Activated CD8-positive, alpha-beta T cell treated with anti-CD3 and anti-CD28 coated beads for 36 hours (primary cell): ENCODE measurements at regions not wholly inside any gene's neighbourhood (a gene's known extent, or its start where the extent isn't known, plus 50 kb on each side); places are given as distances from the start of the nearest gene placed in this dataset.

Experiments used
- ATAC-seq: fragments of 200-7000 bp; cut with Tn5 transposase; one replicate; pipeline ENCODE4 v1.10.0; 2021; ENCODE audit warnings: mild to moderate bottlenecking, moderate library complexity
- CTCF ChIA-PET: fragments of 350-600 bp; sonication (Branson Sonifier 250); formaldehyde crosslinking; loops from one replicate; lab custom pipeline; 2021; ENCODE audit warnings: antibody characterized with exemption; lab: Charles Lee
- POLR2A ChIA-PET: fragments of 350-600 bp; sonication (Branson Sonifier 250); formaldehyde crosslinking; loops from one replicate; lab custom pipeline; 2021; ENCODE audit warnings: antibody characterized with exemption; lab: Charles Lee
- DNase-seq: peaks from one replicate; pipeline ENCODE4 v3.0.0-alpha.2; 2020
- H3K27ac Mint-ChIP-seq: one replicate; pipeline ENCODE4 v1.8.0; 2021; ENCODE audit warnings: mild to moderate bottlenecking, mixed read lengths
- H3K27me3 Mint-ChIP-seq: one replicate; pipeline ENCODE4 v1.8.0; 2021; ENCODE audit warnings: mixed read lengths
- H3K36me3 Mint-ChIP-seq: one replicate; pipeline ENCODE4 v1.8.0; 2021; ENCODE audit warnings: low read depth, mixed read lengths
- H3K4me1 Mint-ChIP-seq: one replicate; pipeline ENCODE4 v1.8.0; 2021; ENCODE audit warnings: low read depth, mixed read lengths
- H3K4me3 Mint-ChIP-seq: one replicate; pipeline ENCODE4 v1.8.0; 2021; ENCODE audit warnings: mild to moderate bottlenecking, moderate library complexity, mixed read lengths
- H3K9me3 Mint-ChIP-seq: one replicate; pipeline ENCODE4 v1.8.0; 2021; ENCODE audit warnings: mixed read lengths
- intact Hi-C: fragments of 100-400 bp; cut with micrococcal nuclease; formaldehyde crosslinking; loops from one replicate; pipeline ENCODE4 v1.10.0; 2022
- TF ChIP-seq, protein P1 (sequence below): fragments of 200-600 bp; IDR thresholded peaks from one replicate; pipeline ENCODE4 v1.8.0; 2022; ENCODE audit warnings: antibody characterized with exemption, mild to moderate bottlenecking

DNA sequence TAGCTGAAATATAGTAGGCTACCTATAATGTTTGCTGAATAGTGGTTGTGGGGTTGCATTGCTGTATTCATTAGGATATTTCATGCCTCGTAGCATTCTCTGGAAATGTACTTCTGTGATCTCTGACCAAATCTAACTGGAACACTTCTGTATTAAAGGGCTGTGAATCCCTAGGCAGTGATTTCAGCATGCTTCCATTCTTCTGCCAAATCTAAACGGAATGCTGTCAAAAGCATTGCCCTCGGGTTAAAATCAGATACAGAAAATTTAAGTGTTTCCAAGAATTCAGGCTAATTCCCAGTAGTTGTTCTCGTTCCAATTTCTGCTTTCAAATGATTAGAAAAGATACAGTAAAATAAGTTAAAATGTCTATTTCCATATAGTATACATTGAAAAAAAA is 1847.5 kb upstream of the IGFBP7 start:
- H3K27me3 Mint-ChIP-seq: no peaks in the 10 kb centered on the region

DNA sequence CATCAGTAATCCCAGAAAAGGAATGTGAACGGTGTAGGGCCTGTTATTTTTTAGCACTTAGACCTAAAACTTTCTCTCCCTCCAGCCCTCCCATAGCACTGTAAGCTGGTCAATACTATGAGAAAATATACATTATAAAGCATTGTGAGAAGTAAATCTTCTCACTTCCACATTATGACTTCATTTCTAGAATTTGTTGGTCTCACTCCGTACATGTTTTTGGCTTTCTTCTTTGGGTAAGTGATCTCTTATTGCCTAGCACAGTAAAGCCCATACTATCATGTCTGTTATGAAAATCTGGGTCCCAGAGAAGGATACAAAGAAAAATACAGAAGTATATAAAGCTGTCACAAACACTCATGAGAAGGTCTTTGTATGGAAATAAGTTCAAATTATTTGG is 1851.1 kb upstream of the IGFBP7 start:
- ChIA-PET POLR2A (no interaction called here), CTCF (no interaction called here)
- Mint-ChIP-seq H3K4me3 (no peak overlapping the region), H3K9me3 (peaks cover 1% of the 10 kb centered on the region), H3K27ac (no peak overlapping the region), H3K4me1 (no peaks in the 10 kb centered on the region), H3K27me3 (no peaks in the 10 kb centered on the region), H3K36me3 (no peaks in the 10 kb centered on the region)
- ATAC-seq (no peak), DNase-seq (no peak)
- intact Hi-C loops: no loop called here
- TF ChIP-seq, protein P1, sequence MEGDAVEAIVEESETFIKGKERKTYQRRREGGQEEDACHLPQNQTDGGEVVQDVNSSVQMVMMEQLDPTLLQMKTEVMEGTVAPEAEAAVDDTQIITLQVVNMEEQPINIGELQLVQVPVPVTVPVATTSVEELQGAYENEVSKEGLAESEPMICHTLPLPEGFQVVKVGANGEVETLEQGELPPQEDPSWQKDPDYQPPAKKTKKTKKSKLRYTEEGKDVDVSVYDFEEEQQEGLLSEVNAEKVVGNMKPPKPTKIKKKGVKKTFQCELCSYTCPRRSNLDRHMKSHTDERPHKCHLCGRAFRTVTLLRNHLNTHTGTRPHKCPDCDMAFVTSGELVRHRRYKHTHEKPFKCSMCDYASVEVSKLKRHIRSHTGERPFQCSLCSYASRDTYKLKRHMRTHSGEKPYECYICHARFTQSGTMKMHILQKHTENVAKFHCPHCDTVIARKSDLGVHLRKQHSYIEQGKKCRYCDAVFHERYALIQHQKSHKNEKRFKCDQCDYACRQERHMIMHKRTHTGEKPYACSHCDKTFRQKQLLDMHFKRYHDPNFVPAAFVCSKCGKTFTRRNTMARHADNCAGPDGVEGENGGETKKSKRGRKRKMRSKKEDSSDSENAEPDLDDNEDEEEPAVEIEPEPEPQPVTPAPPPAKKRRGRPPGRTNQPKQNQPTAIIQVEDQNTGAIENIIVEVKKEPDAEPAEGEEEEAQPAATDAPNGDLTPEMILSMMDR: no peak

More for the DNA sequence above, 1847.5 kb upstream of the IGFBP7 start:
- no peak overlapping the region for H3K27ac Mint-ChIP-seq
- intact Hi-C loops: no loop called here
- DNase-seq: no peak
- H3K4me3 Mint-ChIP-seq: no peak overlapping the region
- TF ChIP-seq, protein P1: no peak
- ChIA-PET POLR2A (no interaction called here), CTCF (no interaction called here)
- H3K9me3 Mint-ChIP-seq: peaks cover 1% of the 10 kb centered on the region
- H3K4me1 Mint-ChIP-seq: no peaks in the 10 kb centered on the region
- no peak for ATAC-seq
- no peaks in the 10 kb centered on the region for H3K36me3 Mint-ChIP-seq

DNA sequence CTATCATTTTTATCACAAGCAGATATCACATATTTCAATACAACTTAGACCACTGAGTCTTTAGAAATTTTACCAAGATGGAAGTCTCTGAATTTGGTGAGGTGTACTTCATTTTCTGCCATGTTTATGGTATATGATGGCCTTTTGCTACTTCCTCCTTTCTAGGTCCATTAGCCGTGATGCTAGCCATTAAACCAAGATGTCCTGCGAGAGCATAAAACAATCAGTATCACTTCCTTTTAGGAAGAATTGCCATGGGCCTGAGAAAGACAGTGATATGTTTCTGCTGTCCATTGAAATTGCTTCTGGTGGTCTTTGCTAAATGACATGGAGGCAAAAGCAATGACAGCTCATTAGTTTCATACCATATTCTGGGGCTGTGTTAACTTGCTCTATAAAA is 1851.7 kb upstream of the IGFBP7 start:
- no peaks in the 10 kb centered on the region for H3K36me3 Mint-ChIP-seq
- H3K4me3 Mint-ChIP-seq: no peak overlapping the region
- intact Hi-C loops: no loop called here
- H3K4me1 Mint-ChIP-seq: no peaks in the 10 kb centered on the region
- no peak for ATAC-seq
- no peaks in the 10 kb centered on the region for H3K27me3 Mint-ChIP-seq
- TF ChIP-seq, protein P1: no peak
- no peak for DNase-seq
- peaks cover 1% of the 10 kb centered on the region for H3K9me3 Mint-ChIP-seq
- no peak overlapping the region for H3K27ac Mint-ChIP-seq
- ChIA-PET CTCF (no interaction called here), POLR2A (no interaction called here)

DNA sequence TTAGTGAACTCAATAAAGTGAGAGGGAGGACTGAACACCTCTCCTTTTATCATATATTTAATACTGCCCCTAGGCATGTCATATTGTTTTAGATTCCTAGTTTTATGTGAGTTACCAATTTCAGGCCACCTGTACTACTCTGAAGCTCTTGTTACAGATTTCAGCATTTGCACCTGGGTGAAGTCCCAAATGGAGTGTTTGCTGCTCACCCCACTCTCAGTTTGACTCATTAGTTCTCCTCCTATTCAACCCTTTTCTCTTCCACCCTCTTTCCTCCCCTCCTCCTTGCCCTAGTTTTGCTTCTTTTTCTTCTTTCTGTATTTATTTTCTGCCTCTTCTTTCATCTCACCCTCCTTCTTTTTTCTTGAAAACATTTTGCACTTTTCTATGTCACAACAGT is 1852.2 kb upstream of the IGFBP7 start:
- no peak for ATAC-seq
- ChIA-PET POLR2A (no interaction called here), CTCF (no interaction called here)
- TF ChIP-seq, protein P1: no peak
- H3K36me3 Mint-ChIP-seq: no peaks in the 10 kb centered on the region
- no peaks in the 10 kb centered on the region for H3K4me1 Mint-ChIP-seq
- no peak overlapping the region for H3K27ac Mint-ChIP-seq
- H3K9me3 Mint-ChIP-seq: peaks cover 1% of the 10 kb centered on the region
- no peak for DNase-seq
- H3K4me3 Mint-ChIP-seq: no peak overlapping the region
- H3K27me3 Mint-ChIP-seq: no peaks in the 10 kb centered on the region
- intact Hi-C loops: no loop called here

DNA sequence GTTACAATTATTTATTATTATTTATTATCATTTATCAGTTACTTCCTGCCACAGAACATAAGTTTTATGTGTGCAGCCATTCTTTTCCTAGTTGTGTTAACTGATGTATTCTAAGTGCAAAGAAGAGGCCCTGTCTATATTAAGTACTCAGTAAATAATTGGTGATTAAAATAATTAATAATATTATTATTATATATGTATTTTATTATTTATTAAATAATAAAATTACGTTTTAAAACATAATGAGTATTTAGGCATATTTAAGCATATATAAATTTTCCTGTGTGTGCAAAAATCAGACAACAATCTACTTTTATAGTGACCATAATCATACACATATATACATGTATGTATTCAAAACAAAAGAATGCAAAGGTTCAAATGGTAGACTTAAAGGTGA is 1871.6 kb upstream of the IGFBP7 start:
- TF ChIP-seq, protein P1: no peak
- H3K9me3 Mint-ChIP-seq: peaks cover 2% of the 10 kb centered on the region
- intact Hi-C loops: no loop called here
- ATAC-seq (no peak), DNase-seq (no peak)
- no peak overlapping the region for H3K4me3 Mint-ChIP-seq
- no peak overlapping the region for H3K27ac Mint-ChIP-seq
- ChIA-PET POLR2A (no interaction called here), CTCF (no interaction called here)
- H3K36me3 Mint-ChIP-seq: no peaks in the 10 kb centered on the region
- no peaks in the 10 kb centered on the region for H3K4me1 Mint-ChIP-seq
- no peaks in the 10 kb centered on the region for H3K27me3 Mint-ChIP-seq
